GM18511 (cell line): ENCODE measurements at regions not wholly inside any gene's neighbourhood (a gene's known extent, or its start where the extent isn't known, plus 50 kb on each side); places are given as distances from the start of the nearest gene placed in this dataset.
"Not testable (repeated sequence)": the region's sequence is repeated elsewhere in the genome, so short reads cannot be mapped to it uniquely, and the experiment has no call there.

Source experiments
- ATAC-seq: cut with Tn5 transposase; IDR thresholded peaks from one replicate; pipeline ENCODE4 v1.9.1; 2021; ENCODE audit warnings: mild to moderate bottlenecking, moderate library complexity; ENCODE audit not compliant: unreplicated experiment

DNA sequence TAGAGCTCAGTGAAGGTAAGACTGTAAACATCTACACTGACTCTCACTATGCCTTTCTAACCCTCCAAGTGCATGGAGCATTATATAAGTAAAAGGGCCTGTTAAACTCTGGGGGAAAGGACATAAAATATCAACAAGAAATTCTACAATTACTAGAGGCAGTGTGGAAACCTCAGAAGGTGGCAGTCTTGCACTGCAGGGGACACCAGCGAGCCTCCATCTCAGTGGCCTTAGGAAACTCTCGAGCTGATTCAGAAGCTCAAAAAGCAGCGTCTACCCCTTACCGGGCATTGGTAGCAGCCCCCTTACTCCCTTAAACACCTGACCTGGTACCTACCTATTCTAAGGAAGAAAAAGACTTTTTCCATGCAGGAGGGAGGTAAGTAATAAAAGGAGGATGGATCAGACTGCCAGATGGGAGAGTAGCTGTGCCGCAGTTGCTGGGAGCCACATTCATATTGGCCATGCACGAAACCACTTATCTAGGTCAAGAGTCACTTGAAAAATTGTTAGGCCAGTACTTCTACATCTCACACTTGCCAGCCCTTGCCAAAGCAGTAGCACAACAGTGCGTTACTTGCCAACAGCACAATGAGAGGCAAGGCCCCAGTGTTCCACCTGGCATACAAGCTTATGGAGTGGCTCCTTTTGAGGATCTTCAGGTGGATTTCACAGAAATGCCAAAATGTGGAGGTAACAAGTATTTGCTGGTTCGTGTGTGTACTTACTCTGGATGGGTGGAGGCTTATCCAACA is 258.8 kb upstream of the PRKX start:
- not testable (repeated sequence) for ATAC-seq

DNA sequence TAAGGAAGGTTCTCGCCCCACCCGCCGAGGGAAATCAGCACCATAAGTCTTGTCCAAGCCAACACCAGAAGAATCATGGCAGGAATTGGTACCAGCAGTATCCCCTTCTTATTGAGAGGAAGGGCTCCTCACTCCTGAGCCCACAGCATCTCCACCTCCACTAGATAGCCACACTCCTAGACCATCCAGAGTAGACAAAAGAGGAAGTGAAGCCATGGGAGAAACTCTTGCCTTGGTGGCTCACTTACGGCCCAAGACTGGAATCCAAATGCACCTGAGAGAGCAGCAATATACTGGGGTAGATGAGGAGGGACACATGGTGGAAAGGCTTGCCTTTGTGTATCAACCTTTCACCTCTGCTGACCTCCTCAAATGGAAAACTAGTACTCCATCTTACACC is 255.3 kb upstream of the PRKX start:
- ATAC-seq = no peak

DNA sequence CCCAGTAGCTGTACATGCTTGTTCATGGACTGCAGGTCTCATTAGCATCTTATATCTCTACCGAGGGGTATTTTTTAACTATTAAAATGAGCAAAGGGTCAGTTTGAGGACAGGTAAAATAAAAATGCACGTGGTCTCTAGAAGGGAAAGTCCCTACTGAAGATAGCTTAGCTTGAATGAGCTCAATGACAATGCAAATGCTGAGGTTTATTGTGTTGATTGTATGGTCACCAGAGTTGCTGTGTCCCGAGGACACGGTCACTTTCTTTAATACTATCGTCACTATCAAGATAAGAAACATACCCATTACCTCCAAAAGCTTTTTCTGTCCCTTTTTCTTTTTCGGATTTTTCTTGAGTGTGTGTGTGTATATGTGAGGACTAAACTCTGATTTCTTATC is 250.5 kb upstream of the PRKX start:
- ATAC-seq = peak; percentile 82

DNA sequence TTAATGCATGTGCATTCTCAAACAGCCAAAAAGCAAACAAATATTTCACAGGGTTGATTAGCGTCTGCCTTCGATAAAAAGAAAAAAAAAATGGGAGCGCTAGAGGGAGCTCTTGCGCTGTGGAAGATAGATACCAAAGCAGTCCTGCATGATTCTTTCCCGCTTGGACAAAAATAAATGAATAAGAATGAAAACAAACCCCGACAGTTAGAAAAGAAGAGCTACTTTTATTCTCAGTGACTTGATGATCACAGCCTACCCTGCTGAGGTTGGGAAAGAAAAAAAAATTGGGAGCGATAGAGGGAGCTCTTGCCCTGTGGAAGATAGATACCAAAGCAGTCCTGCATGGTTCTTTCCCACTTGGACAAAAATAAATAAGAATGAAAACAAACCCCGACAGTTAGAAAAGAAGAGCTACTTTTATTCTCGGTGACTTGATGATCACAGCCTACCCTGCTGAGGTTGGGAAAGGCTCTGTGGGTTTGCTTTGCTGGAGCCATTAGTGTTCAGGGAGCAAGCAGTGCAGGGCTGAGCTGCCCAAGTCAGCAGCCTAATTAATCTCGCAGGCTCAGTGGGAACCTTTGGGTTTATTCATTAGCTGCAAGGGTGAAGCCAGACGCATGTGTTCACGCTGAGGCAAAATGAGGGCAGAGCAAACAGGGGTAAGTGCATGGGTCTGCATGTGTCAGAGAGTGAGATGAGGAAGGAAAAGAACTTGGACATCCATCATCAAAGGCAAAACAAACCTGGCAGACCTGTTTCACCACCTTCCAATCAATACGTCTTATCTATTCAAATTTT is 249.3 kb upstream of the PRKX start:
- no peak for ATAC-seq

DNA sequence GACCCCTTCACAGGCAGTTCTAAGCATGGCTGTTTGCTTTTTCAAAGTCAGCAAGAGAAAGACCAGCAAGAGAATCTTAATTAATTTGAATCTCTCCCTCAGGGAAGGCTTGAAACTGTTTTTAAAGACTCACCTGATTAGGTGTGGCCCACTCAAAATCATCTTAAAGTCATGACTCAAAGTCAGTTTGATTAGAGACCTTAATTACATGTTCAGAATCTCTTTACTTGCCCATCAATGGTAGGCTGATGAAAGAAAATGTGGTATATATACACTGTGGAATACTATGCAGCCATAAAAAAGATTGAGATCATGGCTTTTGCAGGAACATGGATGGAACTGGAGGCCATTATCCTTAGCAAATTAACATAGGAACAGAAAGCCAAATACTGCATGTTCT is 247.5 kb upstream of the PRKX start:
- ATAC-seq = no peak

DNA sequence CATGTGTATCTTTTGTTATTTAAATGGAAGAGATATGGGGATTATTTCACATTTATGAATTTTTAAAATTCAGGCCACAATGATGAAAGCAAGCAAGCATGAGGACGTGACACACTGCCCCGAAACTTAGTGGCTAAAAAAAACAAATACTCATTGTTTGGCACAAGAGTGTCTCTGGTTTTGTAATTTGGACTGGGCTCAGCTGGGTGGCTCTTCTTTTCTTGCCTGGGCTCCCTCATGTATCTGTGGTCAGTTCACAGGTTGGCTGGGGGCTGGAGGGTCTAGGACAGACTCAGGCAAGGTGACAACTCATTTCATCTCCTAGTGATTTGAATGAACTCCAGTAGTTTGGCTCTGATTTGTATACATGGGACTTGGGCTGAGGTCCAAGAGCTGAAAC is 238.4 kb upstream of the PRKX start:
- no peak for ATAC-seq

DNA sequence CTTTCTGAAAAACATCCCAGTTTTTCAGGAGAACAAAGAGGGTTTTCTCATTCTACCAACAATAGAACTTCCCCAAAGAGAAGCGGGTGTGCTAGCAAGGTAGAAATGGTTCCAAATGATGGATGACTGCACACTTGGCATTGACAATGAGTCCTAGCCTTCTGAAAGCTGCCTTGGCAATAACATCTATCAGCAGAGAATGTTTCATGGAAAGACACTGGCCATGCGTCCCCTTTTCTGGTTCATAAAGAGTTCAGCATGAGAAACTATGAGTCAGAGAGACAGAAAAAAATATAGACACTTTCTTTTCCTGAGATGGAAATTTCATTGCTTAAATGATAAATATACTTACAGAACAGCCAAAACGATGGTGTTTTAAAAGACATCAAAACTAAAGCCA is 236.9 kb upstream of the PRKX start:
- no peak for ATAC-seq

DNA sequence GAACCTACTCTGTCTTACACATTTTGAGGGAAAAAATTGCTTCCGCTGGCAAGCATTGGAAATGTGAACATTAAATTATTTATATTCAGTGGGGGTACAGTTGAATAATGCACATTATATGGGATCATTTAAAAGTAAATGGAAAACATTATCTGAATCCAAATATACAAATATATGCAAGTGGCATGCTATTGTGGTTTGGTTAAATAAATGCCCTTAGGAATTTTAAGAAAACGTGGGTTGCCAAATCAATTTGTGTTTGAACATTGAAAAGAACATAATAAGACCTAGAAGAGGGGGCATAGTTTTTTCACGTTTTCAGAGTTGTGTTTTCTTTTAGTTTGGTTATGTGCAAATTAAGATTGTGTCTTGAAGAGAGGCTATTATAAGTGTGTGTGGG is 230.5 kb upstream of the PRKX start:
- ATAC-seq = no peak

DNA sequence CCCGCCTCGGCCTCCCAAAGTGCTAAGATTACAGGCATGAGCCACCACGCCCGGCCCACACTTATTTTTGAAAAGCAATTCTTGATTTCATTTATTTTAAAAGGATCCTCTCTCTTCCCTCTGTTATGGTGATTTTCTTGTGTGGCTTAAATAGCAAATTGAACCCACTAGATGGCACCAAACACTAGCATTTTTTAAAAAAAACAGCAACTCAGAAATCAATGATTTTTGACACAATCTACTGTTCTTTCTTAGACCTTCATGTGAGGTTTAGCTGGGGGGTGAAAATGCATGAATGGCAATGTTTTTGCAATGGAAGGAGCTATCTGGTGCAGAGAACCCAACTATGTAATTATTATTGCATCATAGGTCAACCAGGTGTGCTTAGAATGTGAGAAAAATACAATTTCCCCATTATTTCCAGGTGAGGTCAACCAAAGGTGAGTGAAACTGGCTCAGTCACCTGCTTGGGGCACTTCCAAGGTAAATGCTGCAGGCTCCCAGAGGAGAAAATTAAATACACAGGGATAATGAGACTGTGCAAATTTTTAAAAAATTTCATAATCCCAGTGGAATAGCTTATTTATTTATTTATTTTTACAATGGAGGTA is 226.7 kb upstream of the PRKX start:
- ATAC-seq = peak; percentile 43

DNA sequence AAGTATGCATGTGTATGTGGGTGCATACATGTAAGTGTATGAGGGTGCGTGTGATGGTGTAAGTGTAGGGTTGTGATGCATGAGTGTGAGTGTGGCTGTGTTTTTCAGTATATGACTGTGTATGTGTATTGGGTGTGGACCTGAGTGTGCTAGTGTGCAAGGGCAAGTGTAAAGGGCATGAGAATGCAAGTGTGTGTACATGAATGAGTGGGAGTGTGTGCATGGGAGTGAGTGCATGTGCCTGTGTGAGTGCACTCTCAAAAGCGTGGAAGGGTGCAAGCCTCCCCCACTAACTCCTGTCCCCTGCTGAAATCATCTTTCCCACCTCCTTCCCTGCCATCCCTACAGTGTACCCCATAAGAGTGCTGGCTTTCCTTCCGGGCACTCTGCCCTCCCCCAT is 225.1 kb upstream of the PRKX start:
- no peak for ATAC-seq

DNA sequence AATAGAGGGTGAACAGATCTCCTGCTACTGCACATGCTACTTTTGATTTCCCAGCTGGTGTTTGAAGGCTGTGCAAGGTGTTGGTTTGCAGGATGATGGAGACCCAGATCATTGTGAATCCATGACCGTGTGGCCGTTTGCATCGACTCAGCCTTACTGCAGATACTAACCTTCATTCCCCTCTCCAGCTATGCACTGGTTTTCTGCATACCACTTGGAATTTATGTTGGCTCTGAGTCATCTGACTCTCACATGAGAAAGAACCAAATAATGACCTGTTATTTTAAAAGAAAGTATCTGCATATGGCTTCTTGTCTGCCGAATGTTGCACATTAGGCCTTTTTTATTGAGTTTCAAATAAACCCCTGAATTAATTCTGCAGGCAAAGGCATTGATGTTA is 221.7 kb upstream of the PRKX start:
- not testable (repeated sequence) for ATAC-seq

DNA sequence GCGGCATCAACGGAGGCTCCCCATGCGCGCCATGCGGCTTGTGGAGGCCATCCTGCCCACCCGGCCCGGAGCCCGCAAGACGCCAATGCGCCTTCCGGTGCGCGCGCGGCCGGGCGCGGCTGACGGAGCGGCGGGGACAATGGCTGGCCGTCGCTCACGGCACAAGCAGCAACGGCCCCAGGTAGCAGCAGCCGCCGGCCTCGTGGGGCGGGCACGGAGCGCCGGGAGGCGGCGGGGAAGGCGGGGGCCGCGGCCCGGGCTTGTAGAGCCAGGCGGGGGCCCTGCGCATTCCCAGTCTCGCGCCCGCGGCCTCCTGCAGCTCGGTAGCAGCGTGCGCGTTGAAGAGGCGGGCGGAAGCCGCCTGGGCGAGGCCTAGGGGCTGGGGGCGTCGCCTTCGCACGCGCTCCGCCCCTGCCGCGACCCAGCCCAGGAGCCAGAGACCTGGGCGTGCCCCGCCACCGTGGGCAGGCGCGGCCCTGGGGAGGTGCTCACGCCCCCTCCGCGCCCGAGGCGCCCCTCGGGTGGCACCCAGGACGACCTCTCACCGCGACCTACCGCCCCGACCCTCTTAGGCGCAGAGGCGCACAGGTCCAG is 207.1 kb upstream of the PRKX start:
- ATAC-seq = peak; percentile 97

DNA sequence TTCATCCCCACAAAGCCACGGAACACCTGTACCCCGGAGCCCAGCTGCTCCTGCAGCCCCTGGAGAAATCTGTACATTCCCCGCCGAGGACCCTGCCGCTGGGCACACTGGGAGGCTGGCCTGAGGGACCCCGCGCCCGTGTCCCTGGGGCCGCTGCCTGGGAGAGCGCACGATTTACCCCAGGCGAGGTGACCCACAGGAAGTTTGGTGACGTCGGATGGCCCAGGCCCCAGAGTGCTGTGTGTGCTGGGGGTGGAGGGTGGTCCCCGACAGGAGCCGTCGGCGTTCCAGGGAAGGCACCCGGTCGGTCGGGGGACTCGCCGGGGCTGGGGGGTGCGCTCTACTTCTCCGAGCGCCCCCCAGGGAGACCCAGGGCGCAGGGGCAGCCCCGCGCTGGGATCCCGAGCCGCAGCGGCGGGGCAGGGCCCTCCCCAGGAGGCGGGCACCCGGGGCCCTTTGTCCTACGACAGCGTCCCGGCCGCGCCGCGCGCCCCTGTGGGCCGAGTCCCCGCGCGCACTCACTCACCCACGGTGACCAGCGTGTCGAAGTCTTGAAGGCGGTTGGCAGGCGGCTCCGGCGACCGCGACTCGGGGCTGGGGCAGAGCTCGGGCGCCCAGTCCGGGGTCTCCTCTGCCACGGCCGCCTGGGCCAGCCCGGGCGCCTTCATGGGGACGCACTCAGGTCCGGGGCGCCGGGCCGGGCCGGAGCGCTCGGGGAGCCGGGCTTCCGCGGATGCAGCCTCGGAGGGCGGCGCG is 206.4 kb upstream of the PRKX start:
- peak; percentile 50 for ATAC-seq

DNA sequence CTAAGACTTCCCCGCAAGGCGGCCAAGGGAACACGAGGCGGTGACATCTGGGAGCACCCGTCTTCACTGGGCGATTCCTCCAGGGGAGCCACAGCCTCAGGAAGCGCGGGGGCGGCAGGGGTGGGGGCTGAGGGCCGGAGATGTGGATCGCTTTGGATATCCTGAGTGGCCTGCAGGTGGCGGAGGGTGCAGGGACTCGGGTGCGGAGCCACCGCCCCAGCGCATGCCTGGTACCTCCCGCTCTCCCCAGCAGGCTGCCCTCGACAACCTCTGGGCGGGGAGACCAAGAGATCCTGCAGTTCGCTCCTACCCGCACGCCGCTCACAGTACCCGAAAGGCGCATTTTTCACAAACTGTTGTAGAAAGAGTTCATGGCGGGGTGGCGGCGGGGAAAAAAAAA is 201.4 kb upstream of the PRKX start:
- ATAC-seq = not testable (repeated sequence)

DNA sequence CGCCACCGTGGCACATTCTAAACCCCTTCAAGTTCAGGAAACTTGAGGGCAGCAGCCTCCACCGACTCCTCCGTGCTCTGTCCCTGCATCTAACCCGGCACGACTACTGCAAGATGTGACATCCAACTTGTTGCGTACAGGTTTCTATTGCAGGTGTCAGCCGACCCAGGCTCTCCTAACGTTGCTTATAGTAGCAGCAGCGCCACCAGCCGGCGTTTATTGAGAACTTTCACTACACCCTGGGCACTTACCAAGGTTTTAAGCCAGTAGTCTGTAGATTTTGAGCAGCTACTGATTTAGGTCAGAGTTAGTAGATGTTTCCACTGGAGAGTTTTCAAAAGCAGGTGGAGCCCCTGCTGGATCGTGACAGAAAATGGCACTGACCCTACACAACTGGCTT is 200.6 kb upstream of the PRKX start:
- ATAC-seq = not testable (repeated sequence)

DNA sequence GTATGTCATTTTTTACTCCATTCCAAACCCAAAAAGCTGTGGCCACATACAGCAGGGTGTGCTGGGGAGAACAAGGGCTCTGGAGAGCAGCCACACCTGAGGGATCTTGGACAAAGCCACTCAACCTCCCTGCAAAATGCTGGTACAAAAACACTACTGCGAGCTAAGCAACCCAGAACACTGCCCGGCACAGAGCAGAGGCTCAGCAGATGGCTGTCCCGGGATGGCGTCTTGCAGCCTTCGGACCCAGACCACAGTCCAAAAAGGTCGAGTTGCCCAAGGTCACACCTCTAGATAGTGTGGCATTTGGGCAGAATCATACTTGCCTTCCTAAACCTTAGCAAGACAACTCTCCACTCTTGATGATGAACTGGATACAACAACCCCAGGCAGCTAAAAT is 197.6 kb upstream of the PRKX start:
- ATAC-seq = not testable (repeated sequence)

DNA sequence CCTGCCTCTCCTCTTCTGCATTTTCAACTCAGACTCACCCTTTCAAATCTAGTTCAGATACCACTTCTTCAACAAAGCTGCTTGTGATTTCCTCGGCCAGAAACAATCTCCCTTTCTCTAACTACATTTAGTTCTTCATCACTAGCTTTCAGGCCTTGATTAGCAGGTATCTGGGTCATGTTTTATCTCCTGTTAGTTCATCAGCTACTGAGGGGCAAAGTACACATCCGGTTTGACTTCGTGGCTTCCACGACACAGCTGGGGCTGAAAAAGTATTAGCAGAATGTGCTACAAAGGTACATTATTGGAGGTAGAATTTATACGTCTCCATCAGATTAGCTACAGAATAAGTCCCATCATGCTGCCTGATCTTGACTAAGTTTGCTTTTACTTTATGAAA is 197.2 kb upstream of the PRKX start:
- ATAC-seq = not testable (repeated sequence)

DNA sequence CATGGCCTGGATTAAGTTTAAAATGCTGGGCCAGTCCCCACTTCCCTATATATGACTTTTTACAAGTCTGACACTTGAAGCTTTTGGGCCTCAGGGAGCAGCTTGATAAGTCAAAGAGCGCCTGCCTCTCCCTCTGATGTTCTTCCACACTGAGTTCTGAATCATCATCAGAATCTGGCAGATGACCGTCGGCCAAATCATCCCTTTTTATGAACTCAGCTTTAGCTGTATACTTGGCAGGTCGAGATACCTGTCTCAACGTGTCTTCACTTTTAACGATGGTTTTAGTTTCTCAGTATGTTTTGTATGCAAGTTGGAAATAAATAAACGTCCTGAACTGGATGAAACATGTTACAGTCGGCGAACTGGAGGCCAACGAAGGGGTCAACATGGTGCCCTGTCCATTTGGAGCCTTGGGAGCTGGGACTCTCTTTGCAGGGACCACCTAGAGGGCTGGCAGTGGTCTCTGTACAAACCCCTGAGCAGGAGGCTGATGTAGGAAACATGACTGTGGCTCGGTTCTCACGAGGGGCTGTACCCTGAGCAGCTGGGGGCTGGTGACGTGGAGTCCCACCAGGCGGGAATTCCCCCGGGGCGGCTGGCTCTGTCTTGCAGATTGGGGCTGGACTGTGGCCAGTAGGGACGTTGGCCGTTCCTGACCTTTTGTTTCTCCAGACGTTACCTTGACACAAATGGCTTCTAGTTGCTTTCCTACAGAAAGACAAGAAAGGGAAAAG is 192.2 kb upstream of the PRKX start:
- not testable (repeated sequence) for ATAC-seq

DNA sequence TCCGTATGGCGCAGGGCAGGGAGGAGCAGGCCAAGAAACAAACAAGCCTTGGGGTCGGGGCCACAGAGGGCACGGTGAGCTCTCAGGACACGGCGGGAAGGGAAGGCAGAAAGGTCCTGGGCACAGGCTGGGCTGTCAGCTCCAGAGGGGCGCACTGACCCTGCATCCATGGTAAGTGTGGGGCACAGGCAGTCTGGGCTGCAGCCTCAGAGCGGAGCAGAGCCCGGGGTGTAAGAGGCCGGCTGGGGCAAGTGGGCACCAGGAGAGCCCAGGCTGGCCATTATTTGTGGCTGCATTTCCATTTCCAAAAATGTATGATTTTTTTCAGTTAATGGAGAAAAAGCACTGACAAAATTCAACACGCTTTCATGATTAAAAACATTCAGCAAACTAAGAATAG is 188.8 kb upstream of the PRKX start:
- not testable (repeated sequence) for ATAC-seq

DNA sequence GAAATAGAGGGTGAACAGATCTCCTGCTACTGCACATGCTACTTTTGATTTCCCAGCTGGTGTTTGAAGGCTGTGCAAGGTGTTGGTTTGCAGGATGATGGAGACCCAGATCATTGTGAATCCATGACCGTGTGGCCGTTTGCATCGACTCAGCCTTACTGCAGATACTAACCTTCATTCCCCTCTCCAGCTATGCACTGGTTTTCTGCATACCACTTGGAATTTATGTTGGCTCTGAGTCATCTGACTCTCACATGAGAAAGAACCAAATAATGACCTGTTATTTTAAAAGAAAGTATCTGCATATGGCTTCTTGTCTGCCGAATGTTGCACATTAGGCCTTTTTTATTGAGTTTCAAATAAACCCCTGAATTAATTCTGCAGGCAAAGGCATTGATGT is 183.3 kb upstream of the PRKX start:
- not testable (repeated sequence) for ATAC-seq
